ENCODE measurements at regions not wholly inside any gene's neighbourhood (a gene's known extent, or its start where the extent isn't known, plus 50 kb on each side); places are given as distances from the start of the nearest gene placed in this dataset.
A peak's percentile ranks its signal among the peaks of the same experiment; 100 is the strongest.

- Histone ChIP-seq H3K36me3 (replicated peaks in 1 of 2; ENCODE audit: control insufficient read depth in 1 of 2, insufficient read depth in 2 of 2, low read length in 1 of 2) (no peaks in the 10 kb centered on the region), H4K20me1 (ENCODE audit: insufficient read depth) (no peaks in the 10 kb centered on the region), H3K4me3 (ENCODE audit: low read depth in 2 of 2, low read length in 1 of 2) (no peak overlapping the region), H3K4me2 (no peak overlapping the region), H3F3A (replicated peaks; ENCODE audit: insufficient read depth) (peaks cover 30% of the 10 kb centered on the region), H3K27me3 (ENCODE audit: insufficient read depth) (no peaks in the 10 kb centered on the region), H3K9me3 (no peaks in the 10 kb centered on the region), H3K27ac (ENCODE audit: low read depth in 2 of 2, low read length in 1 of 2) (peak overlapping the region; percentile 58 to 62; a peak in 3 of 4 replicates), H3K9me2 (no peaks in the 10 kb centered on the region), H3K79me2 (ENCODE audit: insufficient read depth) (no peaks in the 10 kb centered on the region), H2AFZ (ENCODE audit: low read depth) (peak overlapping the region; percentile 4; the same call in 1 of the 2 replicates), H3K4me1 (ENCODE audit: control insufficient read depth in 1 of 2, insufficient read depth in 2 of 2, low read depth in 1 of 2, low read length in 1 of 2) (peaks cover 0 to 17% of the 10 kb centered on the region in 2 experiments; a peak in 3 of 4 replicates), H3K9ac (no peak overlapping the region)
- CTCF ChIA-PET, result interaction anchor here (1.1 kb wide), 1 partner anchor 242 kb away, joined by 3 read pairs; no protein-coding TSS in a partner anchor
- DNase-seq, result no peak
- 23% methylated on average over 1 of the region's 1 CpG for WGBS (ENCODE audit: low lambda C conversion rate)
- POLR2A ChIA-PET, result no interaction called here
- peak; percentile 39; the same call in 1 of the 2 replicates for TF ChIP-seq RXRA (IDR thresholded peaks at IDR 0.05; ENCODE audit: borderline replicate concordance, low read depth)
- TF ChIP-seq MEF2A (IDR thresholded peaks at IDR 0.05; ENCODE audit: borderline replicate concordance, low read depth), result peak; percentile 92
- no peak for TF ChIP-seq FOXJ3 (CRISPR knock-in tag; IDR thresholded peaks at IDR 0.05)
- TF ChIP-seq ELF1 (IDR thresholded peaks at IDR 0.05), result no peak
- TF ChIP-seq JUND (IDR thresholded peaks at IDR 0.05), result peak; percentile 93
- TF ChIP-seq RAD21 (IDR thresholded peaks at IDR 0.05; ENCODE audit: low read length), result no peak
- peak; percentile 70 for TF ChIP-seq NFIC (IDR thresholded peaks at IDR 0.05; ENCODE audit: borderline replicate concordance)
- peak; percentile 45 to 91; a peak in 3 of 4 replicates for TF ChIP-seq EP300 (IDR thresholded peaks at IDR 0.05; ENCODE audit: borderline replicate concordance in 1 of 2, low read depth in 1 of 2, low read length in 1 of 2)
- TF ChIP-seq USF1 (IDR thresholded peaks at IDR 0.05; ENCODE audit: borderline replicate concordance, low read depth), result no peak
- TF ChIP-seq ZBTB33 (IDR thresholded peaks at IDR 0.05; ENCODE audit: borderline replicate concordance, low read depth), result no peak
- TF ChIP-seq CHD2 (IDR thresholded peaks at IDR 0.05; ENCODE audit: low read length, partially characterized antibody), result no peak
- TF ChIP-seq FOXM1 (IDR thresholded peaks at IDR 0.05; ENCODE audit: low read depth), result no peak
- peak; percentile 55; the same call in 1 of the 2 replicates for TF ChIP-seq MAX (IDR thresholded peaks at IDR 0.05; ENCODE audit: low read depth)
- no peak for TF ChIP-seq TAF1 (IDR thresholded peaks at IDR 0.05; ENCODE audit: borderline replicate concordance, low read depth, low read length)
- TF ChIP-seq EZH2phosphoT487 (IDR thresholded peaks at IDR 0.05; ENCODE audit: borderline replicate concordance, low read depth), result no peak
- no peak for TF ChIP-seq YY1 (IDR thresholded peaks at IDR 0.05; ENCODE audit: low read depth)
- TF ChIP-seq CTCF (IDR thresholded peaks at IDR 0.05), result no peak
- TF ChIP-seq POLR2AphosphoS5 (IDR thresholded peaks at IDR 0.05; ENCODE audit: low read depth, low read length), result peak; percentile 63; the same call in 1 of the 2 replicates
- TF ChIP-seq TEAD4 (IDR thresholded peaks at IDR 0.05; ENCODE audit: borderline replicate concordance, insufficient read depth), result peak; percentile 85
- no peak for TF ChIP-seq REST (IDR thresholded peaks at IDR 0.05; ENCODE audit: low read depth, low read length)
- no peak for TF ChIP-seq SIN3A (IDR thresholded peaks at IDR 0.05; ENCODE audit: borderline replicate concordance, low read depth, low read length)
- no peak for TF ChIP-seq RFX5 (IDR thresholded peaks at IDR 0.05; ENCODE audit: low read length)
- TF ChIP-seq NRF1 (IDR thresholded peaks at IDR 0.05; ENCODE audit: low read depth, low read length), result no peak
- TF ChIP-seq PBX3 (IDR thresholded peaks at IDR 0.05), result peak; percentile 91
These were observed 82.9 kb downstream of the HLX start for GRCh38 chr1:220962031-220962751.
